NB4 (cell line): ENCODE measurements at regions not wholly inside any gene's neighbourhood (a gene's known extent, or its start where the extent isn't known, plus 50 kb on each side); places are given as distances from the start of the nearest gene placed in this dataset.

Experiments used
- DNase-seq: peaks from one replicate; pipeline ENCODE4 v3.0.0; 2010; ENCODE audit warnings: low read depth
- H3K4me3 ChIP-seq: one replicate; pipeline ENCODE4 v1.5.1; 2011; ENCODE audit warnings: mild to moderate bottlenecking, low read depth, low read length, moderate library complexity
- CTCF ChIP-seq: IDR thresholded peaks from one replicate; pipeline ENCODE4 v1.5.1; 2012; ENCODE audit warnings: low read depth, low read length
- MAX ChIP-seq: IDR thresholded peaks from 2 replicates; pipeline ENCODE4 v1.6.1; 2011; ENCODE audit warnings: low read depth, low read length
- MYC ChIP-seq: IDR thresholded peaks from 2 replicates; pipeline ENCODE4 v1.6.1; 2011; ENCODE audit warnings: low read depth, low read length
- POLR2A ChIP-seq: IDR thresholded peaks from 2 replicates; pipeline ENCODE4 v1.6.1; 2011; ENCODE audit warnings: mild to moderate bottlenecking; ENCODE audit not compliant: insufficient read length; ENCODE audit errors: extremely low read depth

- no peak for TF ChIP-seq MAX
- no peak for TF ChIP-seq POLR2A
- no peak for DNase-seq
- no peak overlapping the region for H3K4me3 ChIP-seq
Observed at GRCh38 chr1:5084676-5085075, 430.3 kb downstream of the AJAP1 start.

GRCh38 chr1:5067246-5067645 lies 412.8 kb downstream of the AJAP1 start:
- TF ChIP-seq CTCF = no peak
- TF ChIP-seq MYC = no peak
- TF ChIP-seq POLR2A = no peak
- TF ChIP-seq MAX = no peak
- DNase-seq = no peak
- H3K4me3 ChIP-seq = no peak overlapping the region

- TF ChIP-seq MAX = no peak
- TF ChIP-seq POLR2A = no peak
- TF ChIP-seq CTCF = no peak
- no peak for TF ChIP-seq MYC
- no peak for DNase-seq
- H3K4me3 ChIP-seq = no peak overlapping the region
Observed at GRCh38 chr1:5053744-5054143, 399.3 kb downstream of the AJAP1 start.

GRCh38 chr1:5029136-5029535 lies 374.7 kb downstream of the AJAP1 start:
- no peak for DNase-seq
- no peak overlapping the region for H3K4me3 ChIP-seq
- TF ChIP-seq CTCF (no peak), MAX (no peak), MYC (no peak), POLR2A (no peak)

GRCh38 chr1:5012249-5012648 lies 357.8 kb downstream of the AJAP1 start:
- DNase-seq = no peak
- TF ChIP-seq POLR2A (no peak), MYC (no peak), MAX (no peak), CTCF (no peak)
- H3K4me3 ChIP-seq = no peak overlapping the region

- H3K4me3 ChIP-seq = no peak overlapping the region
- DNase-seq = no peak
- no peak for TF ChIP-seq MAX
- no peak for TF ChIP-seq CTCF
- no peak for TF ChIP-seq POLR2A
Observed at GRCh38 chr1:5010656-5011055, 356.2 kb downstream of the AJAP1 start.
